Umbilical cord (tissue), 1 donor: ENCODE measurements at regions not wholly inside any gene's neighbourhood (a gene's known extent, or its start where the extent isn't known, plus 50 kb on each side); places are given as distances from the start of the nearest gene placed in this dataset.
A peak's percentile ranks its signal among the peaks of the same experiment; 100 is the strongest.
"Not testable (repeated sequence)": the region's sequence is repeated elsewhere in the genome, so short reads cannot be mapped to it uniquely, and the experiment has no call there.

Experiments
- DNase-seq: peaks from one replicate; pipeline ENCODE4 v3.0.0-alpha.2; 2015; ENCODE audit warnings: low spot score

- DNase-seq = no peak
These were observed 987.5 kb downstream of the DCDC2C start for GRCh38 chr2:4690913-4691312.

- peak; percentile 14 for DNase-seq
These were observed 989.9 kb downstream of the DCDC2C start for GRCh38 chr2:4693266-4693665.

- no peak for DNase-seq
These were observed 992.0 kb downstream of the DCDC2C start for GRCh38 chr2:4695281-4695861.

GRCh38 chr2:4715065-4715464 is 977.1 kb upstream of the SOX11 start:
- no peak for DNase-seq

GRCh38 chr2:4718777-4719176 is 973.4 kb upstream of the SOX11 start:
- DNase-seq = no peak

GRCh38 chr2:4725618-4726017 is 966.6 kb upstream of the SOX11 start:
- no peak for DNase-seq

GRCh38 chr2:4732560-4732959 is 959.6 kb upstream of the SOX11 start:
- no peak for DNase-seq

- DNase-seq = no peak
These were observed 946.9 kb upstream of the SOX11 start for GRCh38 chr2:4745056-4745991.

- DNase-seq = no peak
These were observed 938.5 kb upstream of the SOX11 start for GRCh38 chr2:4753721-4754120.

- DNase-seq = peak; percentile 83
These were observed 929.2 kb upstream of the SOX11 start for GRCh38 chr2:4762951-4763376.

GRCh38 chr2:4765787-4766530 is 926.2 kb upstream of the SOX11 start:
- DNase-seq = no peak

- no peak for DNase-seq
These were observed 916.5 kb upstream of the SOX11 start for GRCh38 chr2:4775668-4776067.

- no peak for DNase-seq
These were observed 911.5 kb upstream of the SOX11 start for GRCh38 chr2:4780679-4781078.

GRCh38 chr2:4782647-4783046 is 909.5 kb upstream of the SOX11 start:
- DNase-seq = no peak

- DNase-seq = no peak
These were observed 900.7 kb upstream of the SOX11 start for GRCh38 chr2:4791488-4791887.

- no peak for DNase-seq
These were observed 900.1 kb upstream of the SOX11 start for GRCh38 chr2:4792126-4792525.

GRCh38 chr2:4803396-4803795 is 888.8 kb upstream of the SOX11 start:
- no peak for DNase-seq

- not testable (repeated sequence) for DNase-seq
These were observed 878.0 kb upstream of the SOX11 start for GRCh38 chr2:4814137-4814536.

GRCh38 chr2:4827836-4828235 is 864.3 kb upstream of the SOX11 start:
- DNase-seq = no peak

- DNase-seq = no peak
These were observed 863.4 kb upstream of the SOX11 start for GRCh38 chr2:4828682-4829374.

- no peak for DNase-seq
These were observed 860.4 kb upstream of the SOX11 start for GRCh38 chr2:4831751-4832150.

GRCh38 chr2:4832642-4833041 is 859.5 kb upstream of the SOX11 start:
- no peak for DNase-seq
